Panc1 (cell line): ENCODE measurements at regions not wholly inside any gene's neighbourhood (a gene's known extent, or its start where the extent isn't known, plus 50 kb on each side); places are given as distances from the start of the nearest gene placed in this dataset.

Experiments
- ATAC-seq: fragments of 200-7000 bp; cut with Tn5 transposase; 2 replicates; pipeline ENCODE4 v1.9.1; 2020; ENCODE audit warnings: mild to moderate bottlenecking, moderate library complexity
- BruUV-seq: library from RNA; stranded (reverse); fragments of 400-500 nt; replicated peaks from 2 replicates; lab custom pipeline; 2021; lab: Mats Ljungman, UMichigan
- CTCF ChIA-PET: fragments of 300-600 bp; sonication (Branson Sonifier 250); formaldehyde crosslinking; loops from one replicate; lab custom pipeline; 2022; ENCODE audit warnings: antibody characterized with exemption; lab: Charles Lee
- POLR2A ChIA-PET: fragments of 300-600 bp; sonication (Branson Sonifier 250); formaldehyde crosslinking; loops from one replicate; lab custom pipeline; 2022; ENCODE audit warnings: antibody characterized with exemption; lab: Charles Lee
- DNase-seq: peaks from one replicate; pipeline ENCODE4 v3.0.0-alpha.2; 2010; ENCODE audit warnings: low read depth, low spot score
- H3K27ac ChIP-seq: 2 replicates; pipeline ENCODE4 v1.5.1; 2011; ENCODE audit warnings: mild to moderate bottlenecking, low read length, inconsistent platforms
- H3K27me3 ChIP-seq: fragments of 200-500 bp; sonication (Bioruptor generic); 2 replicates; pipeline ENCODE4 v1.6.0; 2014; ENCODE audit warnings: low read length, inconsistent platforms; ENCODE audit not compliant: control insufficient read depth, insufficient read depth
- H3K36me3 ChIP-seq: fragments of 200-500 bp; sonication (Bioruptor generic); 2 replicates; pipeline ENCODE4 v1.5.1; 2014; ENCODE audit warnings: inconsistent platforms, mild to moderate bottlenecking, low read length, moderate library complexity; ENCODE audit not compliant: control insufficient read depth, insufficient read depth
- H3K4me1 ChIP-seq: 2 replicates; pipeline ENCODE4 v1.5.1; 2011; ENCODE audit warnings: inconsistent platforms, mild to moderate bottlenecking, low read length, moderate library complexity; ENCODE audit not compliant: control insufficient read depth, insufficient read depth
- H3K4me3 ChIP-seq, 2 experiments: 2 replicates each; pipeline ENCODE4 v1.5.1; 2011 to 2012; ENCODE audit warnings: low read depth in 2 of 2, low read length in 2 of 2, mild to moderate bottlenecking in 2 of 2, inconsistent platforms in 1 of 2, moderate library complexity in 1 of 2
- H3K9me3 ChIP-seq: fragments of 200-500 bp; sonication (Bioruptor generic); 2 replicates; pipeline ENCODE4 v1.5.1; 2014; ENCODE audit warnings: low read depth, mild to moderate bottlenecking, inconsistent platforms, low read length, moderate library complexity; ENCODE audit not compliant: control insufficient read depth, insufficient read depth
- POLR2AphosphoS5 ChIP-seq: IDR thresholded peaks from 2 replicates; pipeline ENCODE4 v1.6.1; 2012; ENCODE audit warnings: mild to moderate bottlenecking, low read depth, low read length, moderate library complexity
- SIN3A ChIP-seq: IDR thresholded peaks from 2 replicates; pipeline ENCODE4 v1.6.1; 2012; ENCODE audit warnings: low read depth, mild to moderate bottlenecking, low read length, moderate library complexity, borderline replicate concordance; ENCODE audit not compliant: insufficient read depth
- TCF7L2 ChIP-seq: IDR thresholded peaks from 2 replicates; pipeline ENCODE4 v1.6.1; 2011; ENCODE audit warnings: mild to moderate bottlenecking, low read depth, low read length, inconsistent platforms
- in situ Hi-C: cut with HindIII; loops from 2 replicates; pipeline ENCODE4 v1.10.0; 2016; ENCODE audit warnings: low sequenced_read_pairs, low pct_unique_long_range_greater_than_20kb
- intact Hi-C: fragments of 100-400 bp; cut with micrococcal nuclease; formaldehyde crosslinking; loops from one replicate; pipeline ENCODE4 v1.10.0; 2022; ENCODE audit not compliant: unreplicated experiment
- TF ChIP-seq, protein P1 (sequence below): fragments of 450-650 bp; IDR thresholded peaks from 2 replicates; pipeline ENCODE4 v1.5.1; 2017; ENCODE audit warnings: mild to moderate bottlenecking
- TF ChIP-seq, protein P2 (sequence below), 2 experiments: IDR thresholded peaks; 2 replicates each; pipeline ENCODE4 v1.6.1; 2011 to 2012; ENCODE audit warnings: low read depth in 2 of 2, control low read depth in 1 of 2, low read length in 1 of 2, mild to moderate bottlenecking in 1 of 2, moderate library complexity in 1 of 2; ENCODE audit not compliant: insufficient read depth in 1 of 2

DNA sequence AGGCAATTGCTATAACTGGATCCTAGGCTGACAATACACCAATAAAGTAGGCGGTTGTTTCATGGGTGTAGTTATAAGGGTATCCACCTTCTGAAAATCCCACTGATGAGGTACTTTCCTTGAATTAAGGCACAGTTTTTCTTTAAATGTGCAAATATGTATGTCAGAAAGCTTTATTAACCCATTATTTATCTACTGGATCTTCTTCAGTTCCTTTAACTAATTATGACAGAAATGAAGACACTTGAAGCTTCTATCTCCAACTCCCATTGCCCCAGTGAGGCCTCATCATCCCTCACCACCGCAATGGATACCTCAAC is 159.6 kb upstream of the KLF3 start:
- CTCF ChIA-PET, result interaction anchor here (0.6 kb wide), 1 partner anchor 674 kb away, joined by 4 read pairs; no protein-coding TSS in a partner anchor
- Histone ChIP-seq H3K4me1 (no peaks in the 10 kb centered on the region), H3K36me3 (no peaks in the 10 kb centered on the region), H3K27me3 (no peaks in the 10 kb centered on the region), H3K27ac (no peak overlapping the region), H3K9me3 (no peaks in the 10 kb centered on the region), H3K4me3 (no peak overlapping the region)
- no peak for DNase-seq
- BruUV-seq, result no TSS peak
- TF ChIP-seq POLR2AphosphoS5 (no peak), SIN3A (no peak), TCF7L2 (no peak)
- TF ChIP-seq, protein P1, sequence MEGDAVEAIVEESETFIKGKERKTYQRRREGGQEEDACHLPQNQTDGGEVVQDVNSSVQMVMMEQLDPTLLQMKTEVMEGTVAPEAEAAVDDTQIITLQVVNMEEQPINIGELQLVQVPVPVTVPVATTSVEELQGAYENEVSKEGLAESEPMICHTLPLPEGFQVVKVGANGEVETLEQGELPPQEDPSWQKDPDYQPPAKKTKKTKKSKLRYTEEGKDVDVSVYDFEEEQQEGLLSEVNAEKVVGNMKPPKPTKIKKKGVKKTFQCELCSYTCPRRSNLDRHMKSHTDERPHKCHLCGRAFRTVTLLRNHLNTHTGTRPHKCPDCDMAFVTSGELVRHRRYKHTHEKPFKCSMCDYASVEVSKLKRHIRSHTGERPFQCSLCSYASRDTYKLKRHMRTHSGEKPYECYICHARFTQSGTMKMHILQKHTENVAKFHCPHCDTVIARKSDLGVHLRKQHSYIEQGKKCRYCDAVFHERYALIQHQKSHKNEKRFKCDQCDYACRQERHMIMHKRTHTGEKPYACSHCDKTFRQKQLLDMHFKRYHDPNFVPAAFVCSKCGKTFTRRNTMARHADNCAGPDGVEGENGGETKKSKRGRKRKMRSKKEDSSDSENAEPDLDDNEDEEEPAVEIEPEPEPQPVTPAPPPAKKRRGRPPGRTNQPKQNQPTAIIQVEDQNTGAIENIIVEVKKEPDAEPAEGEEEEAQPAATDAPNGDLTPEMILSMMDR, result no peak
- TF ChIP-seq, protein P2, sequence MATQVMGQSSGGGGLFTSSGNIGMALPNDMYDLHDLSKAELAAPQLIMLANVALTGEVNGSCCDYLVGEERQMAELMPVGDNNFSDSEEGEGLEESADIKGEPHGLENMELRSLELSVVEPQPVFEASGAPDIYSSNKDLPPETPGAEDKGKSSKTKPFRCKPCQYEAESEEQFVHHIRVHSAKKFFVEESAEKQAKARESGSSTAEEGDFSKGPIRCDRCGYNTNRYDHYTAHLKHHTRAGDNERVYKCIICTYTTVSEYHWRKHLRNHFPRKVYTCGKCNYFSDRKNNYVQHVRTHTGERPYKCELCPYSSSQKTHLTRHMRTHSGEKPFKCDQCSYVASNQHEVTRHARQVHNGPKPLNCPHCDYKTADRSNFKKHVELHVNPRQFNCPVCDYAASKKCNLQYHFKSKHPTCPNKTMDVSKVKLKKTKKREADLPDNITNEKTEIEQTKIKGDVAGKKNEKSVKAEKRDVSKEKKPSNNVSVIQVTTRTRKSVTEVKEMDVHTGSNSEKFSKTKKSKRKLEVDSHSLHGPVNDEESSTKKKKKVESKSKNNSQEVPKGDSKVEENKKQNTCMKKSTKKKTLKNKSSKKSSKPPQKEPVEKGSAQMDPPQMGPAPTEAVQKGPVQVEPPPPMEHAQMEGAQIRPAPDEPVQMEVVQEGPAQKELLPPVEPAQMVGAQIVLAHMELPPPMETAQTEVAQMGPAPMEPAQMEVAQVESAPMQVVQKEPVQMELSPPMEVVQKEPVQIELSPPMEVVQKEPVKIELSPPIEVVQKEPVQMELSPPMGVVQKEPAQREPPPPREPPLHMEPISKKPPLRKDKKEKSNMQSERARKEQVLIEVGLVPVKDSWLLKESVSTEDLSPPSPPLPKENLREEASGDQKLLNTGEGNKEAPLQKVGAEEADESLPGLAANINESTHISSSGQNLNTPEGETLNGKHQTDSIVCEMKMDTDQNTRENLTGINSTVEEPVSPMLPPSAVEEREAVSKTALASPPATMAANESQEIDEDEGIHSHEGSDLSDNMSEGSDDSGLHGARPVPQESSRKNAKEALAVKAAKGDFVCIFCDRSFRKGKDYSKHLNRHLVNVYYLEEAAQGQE (IDR thresholded peaks at IDR 0.05; ENCODE audit: insufficient read depth in 1 of 2, low read depth in 2 of 2, low read length in 1 of 2), result no peak
- POLR2A ChIA-PET, result no interaction called here
- intact Hi-C loops (no loop called here), in situ Hi-C loops (no loop called here)
- ATAC-seq, result no peak

DNA sequence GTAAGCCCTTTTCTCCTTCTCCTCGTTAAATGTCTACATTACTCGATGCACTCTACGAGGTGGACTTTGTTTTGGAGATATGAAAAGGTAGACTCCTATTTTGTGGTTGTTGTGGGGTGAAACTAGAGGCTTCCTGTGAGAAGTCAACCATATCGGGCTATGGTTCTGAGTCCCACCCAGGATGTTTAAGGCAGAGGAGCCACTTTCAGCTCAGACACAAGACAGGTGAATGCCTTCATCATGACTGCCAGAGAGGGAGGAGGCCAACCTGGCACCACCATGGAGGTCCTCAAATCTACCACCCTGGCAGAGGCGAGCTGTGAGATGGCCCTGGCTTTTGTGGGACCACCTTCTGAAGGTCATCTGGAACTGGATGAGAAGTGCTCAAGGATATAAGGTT is 154.4 kb upstream of the KLF3 start:
- H3K4me1 ChIP-seq, result no peaks in the 10 kb centered on the region
- TF ChIP-seq POLR2AphosphoS5, result no peak
- TF ChIP-seq TCF7L2, result no peak
- TF ChIP-seq, protein P2 (IDR thresholded peaks at IDR 0.05; ENCODE audit: insufficient read depth in 1 of 2, low read depth in 2 of 2, low read length in 1 of 2), result no peak
- TF ChIP-seq, protein P1, result no peak
- no peak for TF ChIP-seq SIN3A
- DNase-seq, result no peak
- in situ Hi-C loops (no loop called here), intact Hi-C loops (no loop called here)
- H3K36me3 ChIP-seq, result no peaks in the 10 kb centered on the region
- H3K4me3 ChIP-seq, result no peak overlapping the region
- H3K27me3 ChIP-seq, result no peaks in the 10 kb centered on the region
- H3K27ac ChIP-seq, result no peak overlapping the region
- POLR2A ChIA-PET, result no interaction called here
- no peak for ATAC-seq
- no peaks in the 10 kb centered on the region for H3K9me3 ChIP-seq
- CTCF ChIA-PET, result no interaction called here
- no TSS peak for BruUV-seq
